ENCODE measurements at regions not wholly inside any gene's neighbourhood (a gene's known extent, or its start where the extent isn't known, plus 50 kb on each side); places are given as distances from the start of the nearest gene placed in this dataset.

GRCh38 chr7:84509522-84509921 is 314.9 kb upstream of the SEMA3A start:
- H3K27ac ChIP-seq = no peak overlapping the region
- no peak overlapping the region for H3K4me3 ChIP-seq
- no peaks in the 10 kb centered on the region for H3K27me3 ChIP-seq
- ATAC-seq (no peak), DNase-seq (no peak)
- TF ChIP-seq CTCF (IDR thresholded peaks at IDR 0.05) = no peak
- no peaks in the 10 kb centered on the region for H3K4me1 ChIP-seq
- H3K9me3 ChIP-seq = no peaks in the 10 kb centered on the region
- intact Hi-C loops (cut with DNase I) = no loop called here
- no peaks in the 10 kb centered on the region for H3K36me3 ChIP-seq

- no peak for ATAC-seq
- intact Hi-C loops (cut with DNase I) = no loop called here
- Histone ChIP-seq H3K9me3 (no peaks in the 10 kb centered on the region), H3K36me3 (no peaks in the 10 kb centered on the region), H3K4me1 (no peaks in the 10 kb centered on the region), H3K27me3 (no peaks in the 10 kb centered on the region), H3K4me3 (no peak overlapping the region), H3K27ac (no peak overlapping the region)
- DNase-seq = no peak
- TF ChIP-seq CTCF (IDR thresholded peaks at IDR 0.05) = no peak
Observed at GRCh38 chr7:84508606-84509005, 314.0 kb upstream of the SEMA3A start.

GRCh38 chr7:84507529-84507928 is 312.9 kb upstream of the SEMA3A start:
- ATAC-seq (no peak), DNase-seq (no peak)
- Histone ChIP-seq H3K27ac (no peak overlapping the region), H3K36me3 (no peaks in the 10 kb centered on the region), H3K9me3 (no peaks in the 10 kb centered on the region), H3K4me3 (no peak overlapping the region), H3K4me1 (no peaks in the 10 kb centered on the region), H3K27me3 (no peaks in the 10 kb centered on the region)
- intact Hi-C loops (cut with DNase I) = no loop called here
- TF ChIP-seq CTCF (IDR thresholded peaks at IDR 0.05) = no peak

GRCh38 chr7:84506151-84506550 is 311.6 kb upstream of the SEMA3A start:
- no peaks in the 10 kb centered on the region for H3K27me3 ChIP-seq
- no peak overlapping the region for H3K4me3 ChIP-seq
- intact Hi-C loops (cut with DNase I) = no loop called here
- no peak overlapping the region for H3K27ac ChIP-seq
- ATAC-seq (no peak), DNase-seq (no peak)
- no peaks in the 10 kb centered on the region for H3K36me3 ChIP-seq
- H3K4me1 ChIP-seq = no peaks in the 10 kb centered on the region
- no peaks in the 10 kb centered on the region for H3K9me3 ChIP-seq
- no peak for TF ChIP-seq CTCF (IDR thresholded peaks at IDR 0.05)

- Histone ChIP-seq H3K27me3 (no peaks in the 10 kb centered on the region), H3K36me3 (no peaks in the 10 kb centered on the region), H3K9me3 (no peaks in the 10 kb centered on the region), H3K27ac (no peak overlapping the region), H3K4me3 (no peak overlapping the region), H3K4me1 (no peaks in the 10 kb centered on the region)
- DNase-seq = no peak
- intact Hi-C loops (cut with DNase I) = no loop called here
- ATAC-seq = no peak
- TF ChIP-seq CTCF (IDR thresholded peaks at IDR 0.05) = no peak
Observed at GRCh38 chr7:84502239-84502638, 307.6 kb upstream of the SEMA3A start.
